ENCODE measurements at regions not wholly inside any gene's neighbourhood (a gene's known extent, or its start where the extent isn't known, plus 50 kb on each side); places are given as distances from the start of the nearest gene placed in this dataset.

DNA sequence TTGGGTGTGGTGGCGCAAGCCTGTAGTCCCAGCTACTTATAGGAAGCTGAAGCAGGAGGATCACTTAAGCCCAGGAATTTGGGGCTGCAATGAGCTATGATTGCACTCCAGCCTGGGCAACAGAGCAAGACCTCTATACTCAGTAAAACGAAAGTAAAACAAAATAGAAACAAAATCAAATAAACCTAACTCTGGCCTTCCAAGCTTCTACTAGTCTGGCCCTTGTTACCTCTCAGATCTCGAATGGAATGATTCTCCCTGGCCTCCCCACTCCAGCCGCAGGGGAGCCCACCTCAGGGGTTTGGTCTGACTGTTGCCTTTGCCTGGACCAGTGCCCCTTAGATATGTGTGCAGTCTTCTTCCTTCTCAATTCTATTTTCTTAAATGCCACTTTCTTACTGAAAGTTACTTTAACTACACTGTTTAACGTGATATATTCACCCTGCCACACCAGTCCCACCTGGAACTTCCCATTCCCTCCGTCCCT lies 160.0 kb upstream of the GCFC2 start:
- Mint-ChIP-seq H3K27ac (no peak overlapping the region), H3K4me3 (no peak overlapping the region), H3K27me3 (no peaks in the 10 kb centered on the region), H3K9me3 (no peaks in the 10 kb centered on the region), H3K4me1 (ENCODE audit: unreplicated experiment) (no peaks in the 10 kb centered on the region), H3K36me3 (no peaks in the 10 kb centered on the region)
- no peak for DNase-seq (ENCODE audit: extremely low spot score, unreplicated experiment)
- TF ChIP-seq, protein P1, sequence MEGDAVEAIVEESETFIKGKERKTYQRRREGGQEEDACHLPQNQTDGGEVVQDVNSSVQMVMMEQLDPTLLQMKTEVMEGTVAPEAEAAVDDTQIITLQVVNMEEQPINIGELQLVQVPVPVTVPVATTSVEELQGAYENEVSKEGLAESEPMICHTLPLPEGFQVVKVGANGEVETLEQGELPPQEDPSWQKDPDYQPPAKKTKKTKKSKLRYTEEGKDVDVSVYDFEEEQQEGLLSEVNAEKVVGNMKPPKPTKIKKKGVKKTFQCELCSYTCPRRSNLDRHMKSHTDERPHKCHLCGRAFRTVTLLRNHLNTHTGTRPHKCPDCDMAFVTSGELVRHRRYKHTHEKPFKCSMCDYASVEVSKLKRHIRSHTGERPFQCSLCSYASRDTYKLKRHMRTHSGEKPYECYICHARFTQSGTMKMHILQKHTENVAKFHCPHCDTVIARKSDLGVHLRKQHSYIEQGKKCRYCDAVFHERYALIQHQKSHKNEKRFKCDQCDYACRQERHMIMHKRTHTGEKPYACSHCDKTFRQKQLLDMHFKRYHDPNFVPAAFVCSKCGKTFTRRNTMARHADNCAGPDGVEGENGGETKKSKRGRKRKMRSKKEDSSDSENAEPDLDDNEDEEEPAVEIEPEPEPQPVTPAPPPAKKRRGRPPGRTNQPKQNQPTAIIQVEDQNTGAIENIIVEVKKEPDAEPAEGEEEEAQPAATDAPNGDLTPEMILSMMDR (conservative IDR thresholded peaks at IDR 0.05), result no peak

GRCh38 chr2:75870133-75870532 lies 159.4 kb upstream of the GCFC2 start:
- H3K27me3 Mint-ChIP-seq, result no peaks in the 10 kb centered on the region
- TF ChIP-seq, protein P1 (conservative IDR thresholded peaks at IDR 0.05), result no peak

DNA sequence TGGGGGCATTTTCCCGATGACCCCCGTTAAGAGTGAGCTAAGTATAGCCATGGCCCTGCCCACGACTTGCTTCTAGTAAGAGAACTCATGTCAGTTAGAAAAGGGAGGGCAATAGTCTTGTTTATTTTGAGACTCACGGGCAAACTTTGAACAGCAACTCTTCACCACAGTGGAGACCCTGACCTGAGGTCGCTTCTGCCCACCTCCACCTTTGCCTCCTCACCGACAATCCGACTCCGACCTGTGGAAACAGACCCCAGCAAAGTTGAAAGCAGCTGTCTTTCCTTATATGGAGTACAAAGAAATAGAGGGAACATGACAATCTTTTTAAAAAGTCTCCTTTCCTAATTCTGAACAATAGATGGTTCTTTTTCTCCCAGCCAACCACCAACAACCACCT lies 155.0 kb upstream of the GCFC2 start:
- no peaks in the 10 kb centered on the region for H3K27me3 Mint-ChIP-seq
- H3K36me3 Mint-ChIP-seq, result no peaks in the 10 kb centered on the region
- no peaks in the 10 kb centered on the region for H3K4me1 Mint-ChIP-seq (ENCODE audit: unreplicated experiment)
- no peak for DNase-seq (ENCODE audit: extremely low spot score, unreplicated experiment)
- H3K9me3 Mint-ChIP-seq, result no peaks in the 10 kb centered on the region
- no peak overlapping the region for H3K27ac Mint-ChIP-seq
- H3K4me3 Mint-ChIP-seq, result no peak overlapping the region
- TF ChIP-seq, protein P1 (conservative IDR thresholded peaks at IDR 0.05), result no peak

More at GRCh38 chr2:75870133-75870532, 159.4 kb upstream of the GCFC2 start:
- no peak overlapping the region for H3K4me3 Mint-ChIP-seq
- H3K4me1 Mint-ChIP-seq (ENCODE audit: unreplicated experiment), result no peaks in the 10 kb centered on the region
- no peaks in the 10 kb centered on the region for H3K9me3 Mint-ChIP-seq
- no peak overlapping the region for H3K27ac Mint-ChIP-seq
- no peaks in the 10 kb centered on the region for H3K36me3 Mint-ChIP-seq
- DNase-seq (ENCODE audit: extremely low spot score, unreplicated experiment), result no peak

- Mint-ChIP-seq H3K27me3 (no peaks in the 10 kb centered on the region), H3K27ac (no peak overlapping the region), H3K9me3 (no peaks in the 10 kb centered on the region), H3K4me1 (ENCODE audit: unreplicated experiment) (no peaks in the 10 kb centered on the region), H3K4me3 (no peak overlapping the region), H3K36me3 (no peaks in the 10 kb centered on the region)
- TF ChIP-seq, protein P1 (conservative IDR thresholded peaks at IDR 0.05), result no peak
- DNase-seq (ENCODE audit: extremely low spot score, unreplicated experiment), result no peak
Observed at GRCh38 chr2:75865083-75865482, 154.4 kb upstream of the GCFC2 start.

GRCh38 chr2:75862547-75862946 lies 151.8 kb upstream of the GCFC2 start:
- H3K36me3 Mint-ChIP-seq, result no peaks in the 10 kb centered on the region
- no peak for DNase-seq (ENCODE audit: extremely low spot score, unreplicated experiment)
- TF ChIP-seq, protein P1 (conservative IDR thresholded peaks at IDR 0.05), result no peak
- H3K27me3 Mint-ChIP-seq, result peaks cover 3% of the 10 kb centered on the region
- H3K9me3 Mint-ChIP-seq, result no peaks in the 10 kb centered on the region
- no peak overlapping the region for H3K27ac Mint-ChIP-seq
- no peaks in the 10 kb centered on the region for H3K4me1 Mint-ChIP-seq (ENCODE audit: unreplicated experiment)
- H3K4me3 Mint-ChIP-seq, result no peak overlapping the region

- Mint-ChIP-seq H3K4me1 (ENCODE audit: unreplicated experiment) (no peaks in the 10 kb centered on the region), H3K4me3 (no peak overlapping the region), H3K27me3 (no peaks in the 10 kb centered on the region), H3K36me3 (no peaks in the 10 kb centered on the region), H3K9me3 (no peaks in the 10 kb centered on the region), H3K27ac (no peak overlapping the region)
- TF ChIP-seq, protein P1 (conservative IDR thresholded peaks at IDR 0.05), result no peak
- no peak for DNase-seq (ENCODE audit: extremely low spot score, unreplicated experiment)
Observed at GRCh38 chr2:75853436-75853835, 142.7 kb upstream of the GCFC2 start.

Data from type B pancreatic cell (in vitro differentiated cells).